HG03457 (cell line): ENCODE measurements at regions not wholly inside any gene's neighbourhood (a gene's known extent, or its start where the extent isn't known, plus 50 kb on each side); places are given as distances from the start of the nearest gene placed in this dataset.
"Not testable (repeated sequence)": the region's sequence is repeated elsewhere in the genome, so short reads cannot be mapped to it uniquely, and the experiment has no call there.

Experiments
- ATAC-seq: cut with Tn5 transposase; IDR thresholded peaks from one replicate; pipeline ENCODE4 v1.9.1; 2021; ENCODE audit warnings: moderate number of reproducible peaks; ENCODE audit not compliant: unreplicated experiment

- no peak for ATAC-seq
Measured at GRCh38 chr16:87108941-87109340, 208.3 kb downstream of the C16orf95 start.

DNA sequence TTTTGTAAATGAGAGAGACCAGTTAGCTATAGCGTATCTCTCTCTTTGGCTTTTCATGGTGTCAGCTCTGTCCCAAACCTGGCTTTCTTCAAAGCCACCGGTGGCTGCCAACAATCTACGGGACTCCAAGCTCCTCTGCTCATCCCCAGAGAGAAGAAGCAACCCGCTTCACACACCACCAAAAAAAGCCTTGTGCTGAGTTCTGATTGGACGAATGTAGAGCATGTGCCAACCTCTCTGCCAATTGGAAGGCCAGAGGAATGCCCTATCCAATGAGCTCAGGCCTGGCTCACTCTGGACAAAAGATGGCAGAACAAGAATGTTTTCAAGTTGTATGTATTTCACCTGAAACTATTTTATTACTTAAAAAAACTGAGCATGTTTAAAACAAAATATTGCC is 202.4 kb downstream of the C16orf95 start:
- no peak for ATAC-seq

DNA sequence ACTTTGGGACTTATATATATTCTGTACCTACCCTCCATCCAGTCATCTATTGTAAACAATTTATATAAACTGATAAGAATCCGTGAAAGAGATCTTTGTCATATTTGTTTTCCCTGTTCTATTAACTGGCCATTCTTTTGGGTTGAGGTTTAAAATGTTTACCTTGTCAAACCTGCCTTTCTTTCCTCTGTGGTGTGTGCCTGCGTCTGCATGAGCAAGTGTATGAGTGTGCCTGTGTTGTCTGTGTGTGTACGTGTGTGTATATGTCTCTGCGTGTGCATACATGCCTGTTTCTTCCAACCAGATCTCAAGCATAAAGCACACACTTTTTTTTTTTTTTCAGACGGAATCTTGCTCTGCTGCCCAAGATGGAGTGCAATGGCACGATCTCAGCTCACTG is 201.5 kb downstream of the C16orf95 start:
- no peak for ATAC-seq

DNA sequence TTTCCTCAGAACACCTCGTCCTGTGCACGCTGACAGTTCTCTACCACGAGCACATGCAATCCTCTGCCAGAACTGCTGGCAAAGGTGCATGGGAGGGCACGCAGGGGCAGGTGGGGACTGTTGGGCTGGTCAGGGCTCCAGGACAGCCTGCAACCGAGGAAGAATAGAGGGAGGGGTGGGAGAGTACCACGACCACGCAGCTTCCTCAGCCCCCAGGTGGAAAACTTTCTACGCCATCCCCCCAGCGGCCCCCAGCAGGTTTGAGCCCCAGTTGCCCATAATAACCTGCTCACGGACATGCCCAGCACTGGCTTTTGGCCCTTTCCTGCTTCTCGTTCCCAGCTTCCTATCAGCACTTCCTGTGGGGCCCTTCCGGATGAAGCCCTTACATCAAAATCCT is 199.3 kb downstream of the C16orf95 start:
- ATAC-seq, result no peak

DNA sequence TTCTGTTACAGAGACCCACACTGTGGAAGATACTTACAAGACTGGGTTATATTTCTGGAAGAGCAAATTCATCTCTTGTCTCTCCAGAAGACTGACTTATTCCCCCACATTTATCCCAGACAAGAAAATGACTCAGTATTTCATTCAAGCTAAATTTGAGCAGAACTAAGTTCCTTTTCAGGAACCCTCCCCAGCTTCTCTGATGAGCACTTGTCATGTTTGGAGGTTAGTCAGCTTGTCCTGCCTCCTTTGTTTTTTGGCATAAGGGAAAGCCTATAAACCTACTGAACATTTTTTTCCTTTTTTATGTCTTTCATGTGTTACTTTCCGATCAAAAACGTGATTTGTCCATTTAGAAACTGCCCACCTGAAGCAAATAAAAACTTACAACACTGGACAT is 198.0 kb downstream of the C16orf95 start:
- no peak for ATAC-seq

DNA sequence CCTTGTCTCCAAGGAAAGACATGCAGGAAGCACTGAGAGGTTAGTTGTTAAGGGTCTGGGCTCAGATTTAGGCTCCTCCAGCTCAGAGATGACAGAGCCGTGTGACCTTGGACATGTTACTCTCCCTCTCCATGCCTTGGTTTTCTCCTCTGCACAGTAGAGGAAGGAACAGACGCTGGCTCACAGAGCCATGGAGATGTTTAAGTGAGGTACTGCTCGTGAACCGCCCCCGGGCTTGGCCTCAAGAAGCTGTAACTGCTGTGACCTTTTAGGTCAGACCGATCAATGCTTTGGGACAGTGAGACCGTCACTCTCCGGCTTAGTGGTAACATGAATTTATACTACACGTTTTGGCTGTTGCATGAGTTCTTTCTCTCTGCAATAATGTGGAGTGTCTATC is 197.4 kb downstream of the C16orf95 start:
- ATAC-seq, result no peak

DNA sequence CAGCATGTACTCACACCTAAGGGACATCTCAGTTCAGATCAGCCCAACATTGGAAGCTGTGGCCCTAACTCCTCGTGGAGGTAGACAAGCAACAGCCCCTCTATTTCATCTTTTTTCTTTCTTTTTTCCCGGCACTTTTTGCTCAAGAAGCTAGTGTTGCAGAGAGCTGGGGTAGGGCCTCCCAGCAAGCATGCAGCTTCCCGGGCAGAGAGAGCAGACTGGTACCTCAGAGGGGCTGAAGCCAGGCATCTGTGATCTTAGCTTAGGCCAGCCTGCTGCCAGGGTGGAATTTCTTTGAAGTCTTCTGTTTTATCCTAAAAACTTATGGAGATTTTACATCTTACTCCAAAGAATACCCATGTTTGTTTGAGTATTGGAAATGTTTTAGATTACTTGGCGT is 195.4 kb downstream of the C16orf95 start:
- ATAC-seq, result no peak

DNA sequence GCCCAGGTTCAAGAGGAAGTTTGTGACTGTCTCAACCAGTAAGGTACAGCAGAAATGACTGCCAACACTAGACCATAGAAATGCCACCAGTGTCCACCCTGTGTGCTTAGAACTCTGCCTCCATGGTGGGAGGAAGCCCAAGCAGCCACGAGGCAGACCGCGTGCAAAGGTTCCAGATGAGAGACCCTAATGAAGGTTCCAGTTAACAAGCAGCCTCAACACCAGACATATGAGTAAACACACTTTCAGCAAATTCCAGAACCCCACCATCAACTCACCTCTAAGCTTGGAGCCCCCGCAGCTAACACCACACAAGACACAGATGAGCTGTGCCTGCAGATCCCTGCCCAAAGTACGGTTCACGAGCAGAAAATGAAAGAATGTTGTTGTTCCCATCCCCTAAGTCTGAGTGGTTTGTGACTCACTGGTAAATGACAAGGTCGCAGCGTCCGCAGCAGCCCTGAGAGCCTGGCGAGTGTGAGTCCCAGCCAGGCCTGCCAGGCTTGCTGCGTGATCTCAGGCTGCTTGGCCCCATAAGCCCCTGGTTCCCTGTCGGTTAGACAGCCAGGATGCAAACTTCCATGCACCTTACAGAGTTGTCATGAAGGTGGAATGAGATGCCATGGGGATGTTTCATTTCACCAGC is 193.7 kb downstream of the C16orf95 start:
- no peak for ATAC-seq

DNA sequence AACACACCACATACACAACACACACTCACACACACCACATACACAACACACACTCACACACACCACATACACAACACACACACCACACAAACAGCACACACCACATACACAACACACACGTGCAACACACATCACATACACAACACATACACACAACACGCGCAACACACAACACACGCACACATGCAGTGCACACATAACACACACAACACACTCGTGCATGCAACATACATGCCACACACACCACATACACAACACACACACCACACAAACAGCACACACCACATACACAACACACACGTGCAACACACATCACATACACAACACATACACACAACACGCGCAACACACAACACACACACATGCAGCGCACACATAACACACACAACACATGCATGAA is 192.8 kb downstream of the C16orf95 start:
- not testable (repeated sequence) for ATAC-seq

GRCh38 chr16:87125206-87126155 is 191.7 kb downstream of the C16orf95 start:
- ATAC-seq, result no peak

DNA sequence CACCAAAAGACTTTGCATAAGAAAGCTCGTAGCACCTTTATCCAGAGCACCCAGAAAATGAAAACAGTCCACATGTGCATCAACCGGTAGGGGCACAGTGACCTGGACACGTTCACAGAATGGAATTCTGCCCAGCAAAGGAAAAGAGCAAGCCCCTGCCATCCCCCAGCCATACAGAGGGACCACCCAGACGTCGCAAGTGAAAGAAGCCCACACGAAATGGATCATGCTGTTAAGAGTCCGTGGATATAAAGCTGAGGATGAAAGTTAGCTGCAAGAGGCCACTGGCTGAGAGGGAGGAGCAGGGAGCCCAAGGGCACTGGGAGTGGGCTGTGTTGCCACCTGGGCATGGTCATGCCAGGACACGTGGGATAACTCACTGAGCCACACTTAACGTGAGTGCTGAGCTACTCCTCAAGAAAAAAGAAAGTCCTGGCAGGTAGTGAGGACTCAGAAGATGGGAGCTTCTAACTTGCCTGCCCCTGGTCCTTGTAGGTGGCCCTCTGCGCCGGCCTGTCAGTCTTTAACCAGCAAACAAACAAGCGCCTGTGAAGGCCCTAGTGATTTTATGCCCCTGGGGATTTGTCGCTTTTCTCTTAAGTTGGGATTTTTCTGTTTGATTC is 190.7 kb downstream of the C16orf95 start:
- ATAC-seq, result no peak

- ATAC-seq, result no peak
Measured at GRCh38 chr16:87127061-87127765, 190.0 kb downstream of the C16orf95 start.

GRCh38 chr16:87127766-87128147 is 189.4 kb downstream of the C16orf95 start:
- no peak for ATAC-seq

DNA sequence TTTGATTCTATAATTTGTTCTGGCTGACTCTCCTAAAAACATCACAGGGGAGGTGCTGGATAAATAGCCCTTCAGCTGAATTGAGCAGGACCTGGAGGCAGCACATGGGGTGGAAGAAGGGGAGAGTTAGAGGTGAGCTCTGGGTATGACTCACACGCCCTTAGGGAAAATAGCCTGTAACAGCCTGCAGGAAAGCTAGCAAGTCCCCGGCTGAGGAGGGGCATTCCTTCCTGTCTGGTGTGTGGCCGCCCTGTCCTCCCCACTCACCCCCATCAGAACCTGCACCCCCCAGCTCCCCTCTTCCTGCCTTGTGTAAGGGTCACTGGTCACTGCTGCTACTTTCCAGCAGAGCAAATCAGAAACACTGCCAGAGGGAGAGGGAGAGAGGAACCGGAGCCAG is 187.4 kb downstream of the C16orf95 start:
- no peak for ATAC-seq

DNA sequence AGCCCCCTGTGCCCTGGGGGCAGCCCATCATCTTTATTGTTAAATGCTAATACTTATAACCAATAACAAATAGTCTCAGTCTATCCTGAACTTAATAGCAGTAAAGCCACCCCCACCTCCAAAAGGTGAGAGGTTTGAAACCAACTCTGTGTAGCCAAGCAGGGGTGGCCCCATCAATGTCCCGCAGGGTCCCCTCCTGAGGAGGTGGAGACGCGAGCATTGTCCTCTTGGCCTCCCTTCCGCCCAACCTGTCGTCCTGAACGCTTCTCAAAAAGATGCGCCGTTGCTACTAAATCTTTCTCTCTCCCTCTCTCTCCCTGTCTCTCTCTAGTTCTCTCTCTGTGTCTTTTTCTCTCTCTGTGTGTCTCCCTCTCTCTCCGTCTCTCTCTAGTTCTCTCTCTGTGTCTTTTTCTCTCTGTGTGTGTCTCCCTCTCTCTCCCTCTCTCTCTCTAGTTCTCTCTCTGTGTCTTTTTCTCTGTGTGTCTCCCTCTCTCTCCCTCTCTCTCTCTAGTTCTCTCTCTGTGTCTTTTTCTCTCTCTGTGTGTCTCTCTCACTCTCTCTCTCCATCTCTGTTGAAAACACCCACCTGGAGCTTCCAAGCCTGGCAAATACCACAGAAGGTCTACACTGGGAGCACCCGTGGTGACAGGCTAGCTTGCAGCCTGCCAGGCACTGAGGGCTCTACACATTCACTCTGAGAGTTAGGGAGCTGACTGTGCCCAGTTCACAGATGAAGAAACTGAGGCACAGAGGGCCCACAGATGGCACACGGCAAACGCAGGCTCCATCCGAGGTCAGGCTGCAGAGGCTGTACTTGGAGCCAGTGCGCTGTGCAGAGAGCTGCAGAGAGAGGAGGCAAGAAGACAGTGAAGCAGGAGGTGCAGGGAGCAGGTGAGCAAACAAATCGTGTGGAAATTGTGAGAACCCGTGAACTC is 185.9 kb downstream of the C16orf95 start:
- ATAC-seq, result no peak

GRCh38 chr16:87131996-87132345 is 185.2 kb downstream of the C16orf95 start:
- no peak for ATAC-seq

DNA sequence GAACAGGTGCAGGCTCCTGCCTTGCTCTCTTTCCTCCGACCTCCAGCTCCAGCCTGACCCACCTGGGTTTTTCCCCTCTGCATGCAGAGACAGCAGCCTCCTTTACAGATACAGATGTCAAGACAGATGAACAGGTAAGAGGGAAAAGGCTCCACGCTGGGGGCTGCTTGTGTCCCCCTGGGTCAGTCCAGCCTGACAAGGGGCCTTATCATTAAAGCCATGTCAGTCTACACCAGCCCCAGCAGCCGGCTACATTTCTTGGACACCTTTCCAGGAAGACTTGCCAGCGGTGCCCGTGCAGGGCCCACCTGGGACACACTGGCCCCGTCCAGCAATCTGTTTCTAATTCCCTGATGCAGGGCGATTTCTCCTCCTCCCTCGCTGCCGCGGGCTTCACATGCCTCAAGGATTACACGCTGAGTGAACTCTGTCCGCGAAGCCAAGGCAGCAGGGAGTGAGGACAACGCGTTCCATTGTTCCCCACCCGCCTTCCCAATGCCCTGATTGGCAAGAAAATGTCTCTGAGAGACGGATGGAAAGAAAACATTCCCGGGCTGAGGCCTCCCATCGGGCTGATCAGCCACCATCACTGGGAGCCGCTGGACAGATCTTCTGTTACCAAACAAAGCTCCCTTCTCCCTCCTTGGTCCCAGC is 184.7 kb downstream of the C16orf95 start:
- ATAC-seq, result no peak

- no peak for ATAC-seq
Measured at GRCh38 chr16:87133112-87133850, 183.9 kb downstream of the C16orf95 start.

DNA sequence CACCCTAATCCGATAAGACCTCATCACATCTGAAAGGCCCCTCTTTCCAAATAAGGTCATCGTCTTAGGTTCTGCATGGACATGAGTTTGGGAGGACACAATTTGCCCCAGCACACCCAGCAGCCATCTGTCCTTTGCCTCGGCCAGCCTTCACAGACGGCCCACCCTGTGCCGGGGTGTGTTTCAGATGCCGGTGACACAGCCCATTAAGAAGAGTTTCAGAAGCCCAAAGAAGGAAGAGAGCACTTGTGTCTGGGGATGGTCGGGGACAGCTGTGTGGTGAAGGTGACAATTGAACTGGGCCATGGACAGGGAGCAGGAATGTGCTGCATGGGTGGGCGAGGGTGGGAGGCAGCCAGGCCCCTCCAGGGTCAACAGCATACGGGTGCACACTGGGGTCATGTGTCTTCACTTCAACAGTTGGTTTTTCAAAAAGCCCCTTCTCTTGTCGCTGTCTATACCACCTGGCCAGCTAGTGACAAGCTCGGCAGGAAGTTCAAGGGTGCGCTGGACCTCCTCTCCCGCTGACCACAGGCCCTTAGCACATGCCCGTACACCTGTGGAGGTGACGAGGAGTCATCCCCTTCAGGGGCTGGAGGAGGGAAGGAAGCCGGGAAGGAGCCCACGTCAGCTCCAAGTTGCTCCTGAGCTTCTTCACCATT is 183.1 kb downstream of the C16orf95 start:
- ATAC-seq, result no peak
